ENCODE measurements at regions not wholly inside any gene's neighbourhood (a gene's known extent, or its start where the extent isn't known, plus 50 kb on each side); places are given as distances from the start of the nearest gene placed in this dataset.

- no peak for TF ChIP-seq POLR2A (IDR thresholded peaks at IDR 0.05)
- TF ChIP-seq CTCF (IDR thresholded peaks at IDR 0.05) = no peak
- intact Hi-C loops (cut with DNase I; ENCODE audit: low total_unique reads) = no loop called here
- H3K4me3 ChIP-seq (ENCODE audit: low read depth, poor library complexity, severe bottlenecking) = no peak overlapping the region
- 89 to 97% methylated on average over 9 of the region's 9 CpGs for WGBS, 2 donors
- DNase-seq (ENCODE audit: low spot score in 2 of 2) = no peak
These were observed 1922.3 kb upstream of the FLRT2 start for GRCh38 chr14:83607682-83608081.

- WGBS, 2 donors = 25 to 30% methylated on average over 4 of the region's 4 CpGs
- no peak for DNase-seq (ENCODE audit: low spot score in 2 of 2)
These were observed 1918.5 kb upstream of the FLRT2 start for GRCh38 chr14:83611491-83611890.

GRCh38 chr14:83611906-83612390, 1918.0 kb upstream of the FLRT2 start:
- intact Hi-C loops (cut with DNase I; ENCODE audit: low total_unique reads) = no loop called here
- TF ChIP-seq POLR2A (IDR thresholded peaks at IDR 0.05) = no peak
- TF ChIP-seq CTCF (IDR thresholded peaks at IDR 0.05) = no peak
- no peak for DNase-seq (ENCODE audit: low spot score in 2 of 2)
- H3K4me3 ChIP-seq (ENCODE audit: low read depth, poor library complexity, severe bottlenecking) = no peak overlapping the region

More at GRCh38 chr14:83611491-83611890, 1918.5 kb upstream of the FLRT2 start:
- TF ChIP-seq CTCF (IDR thresholded peaks at IDR 0.05) (no peak), POLR2A (IDR thresholded peaks at IDR 0.05) (no peak)
- intact Hi-C loops (cut with DNase I; ENCODE audit: low total_unique reads) = no loop called here
- H3K4me3 ChIP-seq (ENCODE audit: low read depth, poor library complexity, severe bottlenecking) = no peak overlapping the region

- DNase-seq (ENCODE audit: low spot score in 2 of 2) = no peak
- 31 to 38% methylated on average over 5 of the region's 5 CpGs for WGBS, 2 donors
- H3K4me3 ChIP-seq (ENCODE audit: low read depth, poor library complexity, severe bottlenecking) = no peak overlapping the region
- TF ChIP-seq CTCF (IDR thresholded peaks at IDR 0.05) = no peak
- no peak for TF ChIP-seq POLR2A (IDR thresholded peaks at IDR 0.05)
- intact Hi-C loops (cut with DNase I; ENCODE audit: low total_unique reads) = no loop called here
These were observed 1915.0 kb upstream of the FLRT2 start for GRCh38 chr14:83614956-83615355.

- TF ChIP-seq POLR2A (IDR thresholded peaks at IDR 0.05) (no peak), CTCF (IDR thresholded peaks at IDR 0.05) (no peak)
- DNase-seq (ENCODE audit: low spot score in 2 of 2) = no peak
- intact Hi-C loops (cut with DNase I; ENCODE audit: low total_unique reads) = no loop called here
- H3K4me3 ChIP-seq (ENCODE audit: low read depth, poor library complexity, severe bottlenecking) = no peak overlapping the region
- WGBS, 2 donors = 45 to 50% methylated on average over 1 of the region's 1 CpG
These were observed 1905.4 kb upstream of the FLRT2 start for GRCh38 chr14:83624541-83624940.

- no peak for DNase-seq (ENCODE audit: low spot score in 2 of 2)
- intact Hi-C loops (cut with DNase I; ENCODE audit: low total_unique reads) = no loop called here
- TF ChIP-seq POLR2A (IDR thresholded peaks at IDR 0.05) (no peak), CTCF (IDR thresholded peaks at IDR 0.05) (no peak)
- H3K4me3 ChIP-seq (ENCODE audit: low read depth, poor library complexity, severe bottlenecking) = no peak overlapping the region
These were observed 1897.6 kb upstream of the FLRT2 start for GRCh38 chr14:83632375-83632774.
